WTC11 (cell line): ENCODE measurements at regions not wholly inside any gene's neighbourhood (a gene's known extent, or its start where the extent isn't known, plus 50 kb on each side); places are given as distances from the start of the nearest gene placed in this dataset.

ENCODE experiments used
- ATAC-seq: fragments of 200-7000 bp; cut with Tn5 transposase; 2 replicates; pipeline ENCODE4 v1.10.0; 2021; ENCODE audit warnings: mild to moderate bottlenecking, moderate library complexity
- CTCF ChIA-PET: fragments of 300-600 bp; sonication (Branson Sonifier 250); formaldehyde crosslinking; loops from one replicate; lab custom pipeline; 2021; ENCODE audit warnings: antibody characterized with exemption; lab: Charles Lee
- POLR2A ChIA-PET: fragments of 350-600 bp; sonication (Branson Sonifier 250); formaldehyde crosslinking; loops from one replicate; lab custom pipeline; 2021; ENCODE audit warnings: antibody characterized with exemption; lab: Charles Lee
- DNase-seq: peaks from one replicate; pipeline ENCODE4 v3.0.0; 2021; ENCODE audit warnings: low spot score
- H3K27ac Mint-ChIP-seq: 2 replicates; pipeline ENCODE4 v1.8.0; 2021; ENCODE audit warnings: mixed read lengths
- H3K27me3 Mint-ChIP-seq: 2 replicates; pipeline ENCODE4 v1.8.0; 2021; ENCODE audit warnings: low read depth, mild to moderate bottlenecking, moderate library complexity, mixed read lengths
- H3K36me3 Mint-ChIP-seq: 2 replicates; pipeline ENCODE4 v1.8.0; 2021; ENCODE audit warnings: mixed read lengths
- H3K4me1 Mint-ChIP-seq: 2 replicates; pipeline ENCODE4 v1.8.0; 2022; ENCODE audit warnings: mixed read lengths
- H3K4me3 Mint-ChIP-seq: 2 replicates; pipeline ENCODE4 v1.8.0; 2021; ENCODE audit warnings: mild to moderate bottlenecking, moderate library complexity, mixed read lengths
- H3K9me3 Mint-ChIP-seq: 2 replicates; pipeline ENCODE4 v1.8.0; 2021; ENCODE audit warnings: mixed read lengths
- CREM ChIP-seq: sonication (generic); formaldehyde crosslinking; IDR thresholded peaks from 2 replicates; pipeline ENCODE4 v1.8.1; 2022; ENCODE audit warnings: mild to moderate bottlenecking, missing genetic modification reagents, moderate library complexity
- ESRRA ChIP-seq: sonication (generic); formaldehyde crosslinking; IDR thresholded peaks from 2 replicates; pipeline ENCODE4 v1.8.1; 2022; ENCODE audit warnings: mild to moderate bottlenecking, missing genetic modification reagents, borderline replicate concordance
- GRHL2 ChIP-seq: fragments of 250-450 bp; sonication (Bioruptor Pico); IDR thresholded peaks from 2 replicates; pipeline ENCODE4 v1.8.0; 2022; ENCODE audit warnings: mild to moderate bottlenecking, moderate library complexity; ENCODE audit not compliant: insufficient replicate concordance, severe bottlenecking
- IRF2 ChIP-seq: sonication (generic); formaldehyde crosslinking; IDR thresholded peaks from 2 replicates; pipeline ENCODE4 v1.8.0; 2022; ENCODE audit warnings: low read depth, missing genetic modification reagents, borderline replicate concordance
- JAZF1 ChIP-seq: fragments of 250-450 bp; sonication (Bioruptor Pico); IDR thresholded peaks from 2 replicates; pipeline ENCODE4 v1.9.0; 2021; ENCODE audit warnings: moderate library complexity, mild to moderate bottlenecking, inconsistent platforms
- OVOL2 ChIP-seq: fragments of 250-450 bp; sonication (Bioruptor Pico); IDR thresholded peaks from 2 replicates; pipeline ENCODE4 v1.9.0; 2021; ENCODE audit warnings: mild to moderate bottlenecking, borderline replicate concordance
- SMAD3 ChIP-seq: sonication (generic); formaldehyde crosslinking; IDR thresholded peaks from 2 replicates; pipeline ENCODE4 v1.8.0; 2022; ENCODE audit warnings: missing genetic modification reagents, mild to moderate bottlenecking, borderline replicate concordance
- SMAD4 ChIP-seq: sonication (generic); formaldehyde crosslinking; IDR thresholded peaks from 2 replicates; pipeline ENCODE4 v1.8.0; 2022; ENCODE audit warnings: mild to moderate bottlenecking, missing genetic modification reagents
- TCF7 ChIP-seq: sonication (generic); formaldehyde crosslinking; IDR thresholded peaks from 2 replicates; pipeline ENCODE4 v1.8.0; 2022; ENCODE audit warnings: mild to moderate bottlenecking, low read depth, missing genetic modification reagents, moderate library complexity
- TP53 ChIP-seq: sonication (generic); formaldehyde crosslinking; IDR thresholded peaks from 2 replicates; pipeline ENCODE4 v1.8.1; 2023; ENCODE audit warnings: mild to moderate bottlenecking, missing genetic modification reagents
- ZBTB21 ChIP-seq: sonication (generic); formaldehyde crosslinking; IDR thresholded peaks from 2 replicates; pipeline ENCODE4 v1.8.1; 2023; ENCODE audit warnings: mild to moderate bottlenecking, missing genetic modification reagents, borderline replicate concordance
- ZNF396 ChIP-seq: fragments of 250-450 bp; sonication (Bioruptor Pico); IDR thresholded peaks from 2 replicates; pipeline ENCODE4 v1.8.0; 2021; ENCODE audit warnings: mild to moderate bottlenecking, moderate library complexity, borderline replicate concordance
- ZNF416 ChIP-seq: fragments of 250-450 bp; sonication (Bioruptor Pico); IDR thresholded peaks from 2 replicates; pipeline ENCODE4 v1.9.0; 2021; ENCODE audit warnings: mild to moderate bottlenecking, inconsistent platforms
- TF ChIP-seq, protein P1 (sequence below): sonication (generic); formaldehyde crosslinking; IDR thresholded peaks from 2 replicates; pipeline ENCODE4 v1.8.1; 2022; ENCODE audit warnings: mild to moderate bottlenecking, missing genetic modification reagents, moderate library complexity, borderline replicate concordance
- TF ChIP-seq, protein P2 (sequence below): sonication (generic); formaldehyde crosslinking; IDR thresholded peaks from 2 replicates; pipeline ENCODE4 v1.8.0; 2022; ENCODE audit warnings: mild to moderate bottlenecking, missing genetic modification reagents
- TF ChIP-seq, protein P3 (sequence below): sonication (generic); formaldehyde crosslinking; IDR thresholded peaks from 2 replicates; pipeline ENCODE4 v1.8.1; 2023; ENCODE audit warnings: mild to moderate bottlenecking, missing genetic modification reagents, moderate library complexity
- TF ChIP-seq, protein P4 (sequence below): sonication (generic); formaldehyde crosslinking; IDR thresholded peaks from 2 replicates; pipeline ENCODE4 v1.8.0; 2023; ENCODE audit warnings: missing genetic modification reagents
- TF ChIP-seq, protein P5 (sequence below): sonication (generic); formaldehyde crosslinking; IDR thresholded peaks from 2 replicates; pipeline ENCODE4 v1.8.1; 2022; ENCODE audit warnings: mild to moderate bottlenecking, moderate library complexity, missing genetic modification reagents
- TF ChIP-seq, protein P6 (sequence below): fragments of 200-600 bp; IDR thresholded peaks from 2 replicates; pipeline ENCODE4 v1.8.0; 2022; ENCODE audit warnings: antibody characterized with exemption
- TF ChIP-seq, protein P7 (sequence below): sonication (generic); formaldehyde crosslinking; IDR thresholded peaks from 2 replicates; pipeline ENCODE4 v1.8.1; 2023; ENCODE audit warnings: mild to moderate bottlenecking, missing genetic modification reagents, moderate library complexity
- TF ChIP-seq, protein P8 (sequence below): fragments of 250-450 bp; sonication (Bioruptor Pico); conservative IDR thresholded peaks from 2 replicates; pipeline ENCODE4 v1.9.0; 2021; ENCODE audit warnings: mild to moderate bottlenecking

DNA sequence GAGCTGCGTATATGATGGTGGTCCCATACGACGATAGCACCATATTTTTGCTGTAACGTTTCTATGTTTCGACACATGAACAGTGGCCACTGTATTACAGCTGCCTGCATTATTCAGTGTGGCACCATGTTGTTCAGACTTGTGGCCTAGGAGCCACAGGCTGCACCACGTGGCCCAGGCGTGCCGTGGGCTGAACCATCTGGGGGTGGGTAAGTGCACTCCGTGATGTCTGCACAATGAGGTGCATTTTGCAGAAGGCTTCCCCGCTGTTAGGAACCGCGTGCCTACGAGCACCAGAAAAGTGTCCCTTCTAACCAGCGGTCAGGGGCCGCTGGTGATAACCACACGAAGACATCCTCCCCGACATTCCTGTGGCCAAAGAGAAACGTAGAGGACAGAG is 433.7 kb upstream of the MYT1L start (continued):
- TF ChIP-seq, protein P1, sequence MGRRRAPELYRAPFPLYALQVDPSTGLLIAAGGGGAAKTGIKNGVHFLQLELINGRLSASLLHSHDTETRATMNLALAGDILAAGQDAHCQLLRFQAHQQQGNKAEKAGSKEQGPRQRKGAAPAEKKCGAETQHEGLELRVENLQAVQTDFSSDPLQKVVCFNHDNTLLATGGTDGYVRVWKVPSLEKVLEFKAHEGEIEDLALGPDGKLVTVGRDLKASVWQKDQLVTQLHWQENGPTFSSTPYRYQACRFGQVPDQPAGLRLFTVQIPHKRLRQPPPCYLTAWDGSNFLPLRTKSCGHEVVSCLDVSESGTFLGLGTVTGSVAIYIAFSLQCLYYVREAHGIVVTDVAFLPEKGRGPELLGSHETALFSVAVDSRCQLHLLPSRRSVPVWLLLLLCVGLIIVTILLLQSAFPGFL (CRISPR knock-in tag), result no peak
- TF ChIP-seq CREM (no peak), ZNF396 (CRISPR knock-in tag) (no peak), TCF7 (CRISPR knock-in tag) (no peak), ESRRA (no peak), GRHL2 (CRISPR knock-in tag) (no peak), IRF2 (no peak), SMAD4 (CRISPR knock-in tag) (no peak), TP53 (no peak)
- TF ChIP-seq, protein P2, sequence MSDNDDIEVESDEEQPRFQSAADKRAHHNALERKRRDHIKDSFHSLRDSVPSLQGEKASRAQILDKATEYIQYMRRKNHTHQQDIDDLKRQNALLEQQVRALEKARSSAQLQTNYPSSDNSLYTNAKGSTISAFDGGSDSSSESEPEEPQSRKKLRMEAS, result no peak
- TF ChIP-seq, protein P3, sequence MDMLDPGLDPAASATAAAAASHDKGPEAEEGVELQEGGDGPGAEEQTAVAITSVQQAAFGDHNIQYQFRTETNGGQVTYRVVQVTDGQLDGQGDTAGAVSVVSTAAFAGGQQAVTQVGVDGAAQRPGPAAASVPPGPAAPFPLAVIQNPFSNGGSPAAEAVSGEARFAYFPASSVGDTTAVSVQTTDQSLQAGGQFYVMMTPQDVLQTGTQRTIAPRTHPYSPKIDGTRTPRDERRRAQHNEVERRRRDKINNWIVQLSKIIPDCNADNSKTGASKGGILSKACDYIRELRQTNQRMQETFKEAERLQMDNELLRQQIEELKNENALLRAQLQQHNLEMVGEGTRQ (CRISPR knock-in tag), result no peak

DNA sequence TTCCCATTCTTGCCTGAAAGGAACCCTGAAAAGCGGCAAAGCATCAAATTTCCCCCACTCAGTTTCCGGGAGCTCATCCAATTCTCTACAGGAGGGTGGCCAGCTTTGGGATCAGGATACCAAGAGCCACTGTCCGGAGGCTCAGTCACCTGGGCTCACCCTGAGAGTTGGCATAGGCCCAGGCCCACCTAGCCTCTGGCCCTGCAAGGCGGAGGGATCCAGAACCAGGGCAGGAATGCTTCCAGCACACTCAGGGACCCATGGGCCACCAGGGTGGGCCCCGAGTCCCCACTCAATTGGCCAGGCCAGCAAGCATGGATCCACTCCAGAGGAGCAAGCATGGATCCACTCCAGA is 432.9 kb upstream of the MYT1L start:
- POLR2A ChIA-PET, result no interaction called here
- CTCF ChIA-PET, result no interaction called here
- Mint-ChIP-seq H3K9me3 (peaks cover 16% of the 10 kb centered on the region), H3K27me3 (no peaks in the 10 kb centered on the region), H3K4me3 (no peak overlapping the region), H3K36me3 (peaks cover 7% of the 10 kb centered on the region; the same call in 1 of the 2 replicates), H3K4me1 (peaks cover 8% of the 10 kb centered on the region)
- no peak for DNase-seq
- TF ChIP-seq, protein P4, sequence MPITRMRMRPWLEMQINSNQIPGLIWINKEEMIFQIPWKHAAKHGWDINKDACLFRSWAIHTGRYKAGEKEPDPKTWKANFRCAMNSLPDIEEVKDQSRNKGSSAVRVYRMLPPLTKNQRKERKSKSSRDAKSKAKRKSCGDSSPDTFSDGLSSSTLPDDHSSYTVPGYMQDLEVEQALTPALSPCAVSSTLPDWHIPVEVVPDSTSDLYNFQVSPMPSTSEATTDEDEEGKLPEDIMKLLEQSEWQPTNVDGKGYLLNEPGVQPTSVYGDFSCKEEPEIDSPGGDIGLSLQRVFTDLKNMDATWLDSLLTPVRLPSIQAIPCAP, result no peak
- TF ChIP-seq, protein P5, sequence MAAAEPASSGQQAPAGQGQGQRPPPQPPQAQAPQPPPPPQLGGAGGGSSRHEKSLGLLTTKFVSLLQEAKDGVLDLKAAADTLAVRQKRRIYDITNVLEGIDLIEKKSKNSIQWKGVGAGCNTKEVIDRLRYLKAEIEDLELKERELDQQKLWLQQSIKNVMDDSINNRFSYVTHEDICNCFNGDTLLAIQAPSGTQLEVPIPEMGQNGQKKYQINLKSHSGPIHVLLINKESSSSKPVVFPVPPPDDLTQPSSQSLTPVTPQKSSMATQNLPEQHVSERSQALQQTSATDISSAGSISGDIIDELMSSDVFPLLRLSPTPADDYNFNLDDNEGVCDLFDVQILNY (CRISPR knock-in tag), result no peak
- TF ChIP-seq, all 79 proteins: peak for 0
- H3K27ac Mint-ChIP-seq, result no peak overlapping the region
- ATAC-seq, result no peak

DNA sequence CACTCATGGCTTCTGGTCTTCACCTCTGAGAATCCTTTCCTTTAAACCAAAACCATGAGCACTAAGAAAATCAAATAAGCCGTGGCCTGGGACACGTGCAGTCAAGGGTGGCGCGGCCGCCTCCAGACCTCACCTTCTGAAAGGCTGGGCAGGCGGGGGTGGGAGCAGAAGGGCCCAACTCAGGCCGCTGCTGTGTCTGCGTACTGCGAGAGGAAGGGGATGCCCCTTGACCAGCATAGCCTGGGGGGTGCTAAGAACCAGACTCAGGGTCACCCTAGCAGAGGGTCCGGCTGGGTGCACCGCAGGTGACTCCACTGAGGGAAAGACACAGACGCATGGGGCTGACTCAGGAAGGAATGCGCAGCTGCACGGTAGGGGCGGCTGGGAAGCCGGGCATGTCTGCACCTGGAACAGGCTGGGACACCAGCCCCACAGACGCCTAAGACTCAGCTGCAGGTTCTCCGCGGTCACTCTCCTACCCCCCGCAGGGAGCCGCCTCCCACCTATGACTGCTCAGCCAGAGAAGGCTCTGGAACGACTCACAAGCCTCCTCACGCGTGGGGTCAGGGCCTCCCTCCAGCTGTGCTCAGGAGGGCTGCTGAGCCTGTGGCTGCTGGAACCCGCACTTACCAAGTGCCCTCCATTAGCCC is 432.4 kb upstream of the MYT1L start:
- ATAC-seq (no peak), DNase-seq (no peak)
- peaks cover 2% of the 10 kb centered on the region; the same call in 1 of the 2 replicates for H3K27me3 Mint-ChIP-seq
- no peak overlapping the region for H3K27ac Mint-ChIP-seq
- POLR2A ChIA-PET, result no interaction called here
- CTCF ChIA-PET, result no interaction called here
- peaks cover 8% of the 10 kb centered on the region for H3K4me1 Mint-ChIP-seq
- H3K36me3 Mint-ChIP-seq, result peaks cover 7% of the 10 kb centered on the region; the same call in 1 of the 2 replicates
- TF ChIP-seq JAZF1, result no peak
- TF ChIP-seq, protein P6, sequence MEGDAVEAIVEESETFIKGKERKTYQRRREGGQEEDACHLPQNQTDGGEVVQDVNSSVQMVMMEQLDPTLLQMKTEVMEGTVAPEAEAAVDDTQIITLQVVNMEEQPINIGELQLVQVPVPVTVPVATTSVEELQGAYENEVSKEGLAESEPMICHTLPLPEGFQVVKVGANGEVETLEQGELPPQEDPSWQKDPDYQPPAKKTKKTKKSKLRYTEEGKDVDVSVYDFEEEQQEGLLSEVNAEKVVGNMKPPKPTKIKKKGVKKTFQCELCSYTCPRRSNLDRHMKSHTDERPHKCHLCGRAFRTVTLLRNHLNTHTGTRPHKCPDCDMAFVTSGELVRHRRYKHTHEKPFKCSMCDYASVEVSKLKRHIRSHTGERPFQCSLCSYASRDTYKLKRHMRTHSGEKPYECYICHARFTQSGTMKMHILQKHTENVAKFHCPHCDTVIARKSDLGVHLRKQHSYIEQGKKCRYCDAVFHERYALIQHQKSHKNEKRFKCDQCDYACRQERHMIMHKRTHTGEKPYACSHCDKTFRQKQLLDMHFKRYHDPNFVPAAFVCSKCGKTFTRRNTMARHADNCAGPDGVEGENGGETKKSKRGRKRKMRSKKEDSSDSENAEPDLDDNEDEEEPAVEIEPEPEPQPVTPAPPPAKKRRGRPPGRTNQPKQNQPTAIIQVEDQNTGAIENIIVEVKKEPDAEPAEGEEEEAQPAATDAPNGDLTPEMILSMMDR, result no peak
- no peak overlapping the region for H3K4me3 Mint-ChIP-seq
- H3K9me3 Mint-ChIP-seq, result peaks cover 16% of the 10 kb centered on the region

DNA sequence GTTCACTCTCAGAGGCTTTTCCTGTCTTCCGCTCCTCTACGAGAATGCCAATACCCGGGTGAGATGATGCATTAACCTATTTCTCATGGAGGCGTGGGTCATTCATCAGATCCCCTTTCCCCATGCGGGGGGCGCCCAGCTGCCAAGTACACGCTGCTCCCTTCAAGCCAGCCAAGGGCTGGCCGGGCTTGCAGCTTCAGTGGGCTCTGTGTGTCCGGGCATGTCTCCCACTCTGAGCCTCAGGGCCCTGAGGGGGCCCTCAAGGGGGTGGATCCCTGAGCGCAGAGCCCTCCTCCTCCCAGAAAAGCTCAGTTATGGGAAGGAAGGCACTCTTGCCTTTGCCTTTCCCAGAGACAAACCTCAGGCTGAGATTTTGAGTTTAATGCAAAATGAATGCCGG is 431.8 kb upstream of the MYT1L start:
- ATAC-seq (no peak), DNase-seq (no peak)
- Mint-ChIP-seq H3K27ac (no peak overlapping the region), H3K27me3 (peaks cover 2% of the 10 kb centered on the region; the same call in 1 of the 2 replicates), H3K4me1 (peaks cover 8% of the 10 kb centered on the region), H3K9me3 (peaks cover 16% of the 10 kb centered on the region), H3K4me3 (no peak overlapping the region), H3K36me3 (peaks cover 7% of the 10 kb centered on the region; the same call in 1 of the 2 replicates)
- POLR2A ChIA-PET, result no interaction called here
- TF ChIP-seq ZBTB21 (no peak), OVOL2 (CRISPR knock-in tag) (no peak), ZNF416 (CRISPR knock-in tag) (no peak), SMAD3 (CRISPR knock-in tag) (no peak)
- TF ChIP-seq, protein P5 (CRISPR knock-in tag), result no peak
- TF ChIP-seq, protein P7, sequence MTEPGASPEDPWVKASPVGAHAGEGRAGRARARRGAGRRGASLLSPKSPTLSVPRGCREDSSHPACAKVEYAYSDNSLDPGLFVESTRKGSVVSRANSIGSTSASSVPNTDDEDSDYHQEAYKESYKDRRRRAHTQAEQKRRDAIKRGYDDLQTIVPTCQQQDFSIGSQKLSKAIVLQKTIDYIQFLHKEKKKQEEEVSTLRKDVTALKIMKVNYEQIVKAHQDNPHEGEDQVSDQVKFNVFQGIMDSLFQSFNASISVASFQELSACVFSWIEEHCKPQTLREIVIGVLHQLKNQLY (CRISPR knock-in tag), result no peak
- TF ChIP-seq, protein P8, sequence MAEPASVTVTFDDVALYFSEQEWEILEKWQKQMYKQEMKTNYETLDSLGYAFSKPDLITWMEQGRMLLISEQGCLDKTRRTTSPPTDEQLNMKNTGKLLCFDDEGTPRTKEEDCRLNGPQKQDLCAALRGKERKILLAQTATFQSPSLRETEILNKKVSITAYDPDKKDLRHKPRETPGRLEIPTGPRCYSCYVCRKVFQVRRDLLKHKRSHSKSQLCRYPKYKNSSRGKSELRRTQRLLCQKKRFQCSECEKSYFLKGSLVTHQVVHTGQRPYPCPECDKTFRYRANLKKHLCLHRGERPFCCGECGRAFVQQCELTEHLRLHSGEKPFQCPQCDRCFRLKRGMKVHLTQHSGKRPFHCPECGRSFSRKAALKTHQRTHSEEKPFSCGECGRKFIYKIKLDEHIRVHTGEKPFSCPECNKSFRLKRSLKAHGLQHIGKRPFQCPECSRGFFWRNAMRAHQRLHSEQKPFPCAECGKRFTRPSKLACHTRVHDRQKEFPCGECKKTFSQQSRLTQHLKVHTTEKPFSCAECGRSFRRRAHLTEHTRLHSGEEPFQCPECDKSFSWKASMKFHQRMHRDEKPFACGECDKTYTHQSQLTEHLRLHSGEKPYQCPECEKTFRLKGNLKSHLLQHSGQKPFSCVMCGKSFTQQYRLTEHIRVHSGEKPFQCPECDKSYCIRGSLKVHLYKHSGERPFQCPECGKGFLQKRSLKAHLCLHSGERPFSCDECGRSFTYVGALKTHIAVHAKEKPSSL (CRISPR knock-in tag), result no peak
- CTCF ChIA-PET, result no interaction called here
